Activated naive CD4-positive, alpha-beta T cell treated with Interleukin-2 at 50 U/mL for 16 hours (primary cell): ENCODE measurements at regions not wholly inside any gene's neighbourhood (a gene's known extent, or its start where the extent isn't known, plus 50 kb on each side); places are given as distances from the start of the nearest gene placed in this dataset.

Experiments
- DNase-seq: peaks from one replicate; pipeline ENCODE4 v3.0.0-alpha.2; 2020

- DNase-seq: no peak
These were observed 463.2 kb upstream of the KIF2A start for GRCh38 chr5:61842840-61843239.

- no peak for DNase-seq
These were observed 455.3 kb upstream of the KIF2A start for GRCh38 chr5:61850696-61851095.

DNA sequence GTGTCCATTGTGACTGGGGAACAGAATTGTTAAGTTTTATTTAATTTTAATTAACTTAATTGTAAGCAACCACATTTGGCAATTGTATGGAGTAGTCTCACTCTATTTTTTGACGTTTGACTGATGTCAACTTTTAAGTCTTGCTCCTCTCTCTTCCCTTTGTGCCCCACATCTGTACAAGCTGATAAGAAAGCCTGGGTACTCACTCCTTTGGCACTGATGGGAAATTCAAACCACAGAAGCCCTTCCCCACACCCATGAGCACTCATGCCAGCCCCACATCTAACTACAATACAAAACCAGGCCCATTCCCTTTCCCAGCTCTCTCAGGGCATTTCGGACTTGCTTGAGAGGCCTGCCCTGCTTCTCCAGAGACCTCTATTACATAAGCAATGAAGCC is 451.5 kb upstream of the KIF2A start:
- no peak for DNase-seq

DNA sequence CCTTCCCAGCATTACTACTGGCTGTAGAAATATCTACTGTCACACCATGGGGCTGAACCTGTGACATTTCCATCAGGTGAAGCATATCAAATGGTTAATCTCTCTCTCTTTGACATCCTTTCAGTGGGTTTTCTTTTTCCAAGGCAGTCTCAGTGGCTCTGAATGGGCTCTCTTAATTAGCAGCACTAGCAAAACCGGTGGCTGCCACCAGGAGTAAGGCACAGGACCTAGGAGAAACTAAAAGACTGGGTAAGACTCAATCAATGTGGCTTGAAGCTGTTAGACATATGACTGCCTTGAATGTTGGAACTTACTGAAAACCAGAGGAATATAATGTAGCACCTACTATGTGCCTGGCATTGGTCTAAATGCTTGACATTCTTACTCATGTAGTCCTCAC is 445.0 kb upstream of the KIF2A start:
- no peak for DNase-seq

DNA sequence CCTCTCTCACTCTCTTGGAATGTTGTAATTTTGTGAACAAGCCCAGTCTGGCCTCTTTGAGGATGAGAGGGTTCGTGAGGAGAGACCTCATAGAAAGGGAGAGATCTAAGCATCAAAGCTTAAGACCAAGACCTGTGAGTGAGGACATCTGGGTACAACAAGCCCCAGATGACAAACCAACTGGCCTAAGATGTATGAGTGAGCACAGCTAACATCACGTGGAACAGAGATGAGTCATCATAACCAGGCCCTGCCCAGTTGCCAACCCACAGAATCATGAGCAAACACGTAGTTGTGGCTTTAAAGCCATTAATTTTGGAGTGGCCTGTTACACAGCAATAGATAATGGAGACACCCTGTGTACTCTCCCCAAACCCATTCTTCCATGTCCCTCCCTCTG is 439.1 kb upstream of the KIF2A start:
- no peak for DNase-seq

- DNase-seq: no peak
These were observed 436.7 kb upstream of the KIF2A start for GRCh38 chr5:61869333-61869732.

DNA sequence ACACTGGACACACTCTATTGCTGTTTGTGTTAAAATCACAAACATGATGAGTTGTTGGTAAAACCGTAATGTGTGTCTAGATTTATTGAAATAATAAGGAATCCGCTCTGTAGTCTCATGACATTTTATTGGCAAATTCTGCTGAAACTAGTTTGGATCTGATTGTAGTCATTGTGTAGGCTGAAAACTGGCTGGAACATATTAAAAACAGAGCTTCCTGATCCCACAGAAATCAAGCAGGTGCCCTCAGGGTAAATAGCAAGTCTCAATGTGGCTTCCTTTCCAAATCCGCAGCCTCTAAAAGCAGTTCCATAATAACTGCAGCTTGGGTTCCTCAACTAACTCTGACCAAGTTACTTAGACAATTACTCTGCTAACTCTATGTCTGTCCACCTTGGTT is 427.5 kb upstream of the KIF2A start:
- DNase-seq: no peak

DNA sequence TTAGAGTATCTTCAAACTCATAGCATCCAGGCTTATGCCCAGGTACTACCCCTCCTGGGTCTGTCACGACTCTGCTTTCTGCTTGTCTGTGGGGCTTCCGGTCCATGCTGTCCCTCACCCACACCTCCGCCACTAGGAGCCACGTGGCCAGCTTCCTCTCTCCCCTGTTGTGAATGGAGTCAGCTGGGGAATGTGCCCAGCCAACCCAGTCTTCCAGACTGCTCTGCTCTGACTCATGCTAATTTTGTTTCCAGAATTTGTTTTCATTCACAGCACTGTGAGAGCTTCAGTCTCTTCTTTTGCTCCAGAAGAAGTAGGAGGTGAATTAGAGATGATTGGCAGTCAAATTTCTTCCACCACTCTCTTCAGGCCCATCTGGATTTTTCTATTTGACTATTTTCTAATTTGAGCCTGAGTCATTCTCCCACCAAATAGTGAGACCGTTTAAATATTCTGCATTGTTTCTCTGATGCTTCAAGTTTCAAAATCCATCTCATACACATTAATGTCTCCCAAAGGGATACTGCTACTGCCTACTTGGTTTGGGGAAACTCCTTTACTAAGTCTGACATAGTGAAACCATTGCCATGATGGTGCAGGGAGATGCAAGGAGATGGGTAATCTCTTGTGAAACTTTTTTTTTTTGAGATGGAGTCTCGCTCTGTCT is 424.1 kb upstream of the KIF2A start:
- no peak for DNase-seq

DNA sequence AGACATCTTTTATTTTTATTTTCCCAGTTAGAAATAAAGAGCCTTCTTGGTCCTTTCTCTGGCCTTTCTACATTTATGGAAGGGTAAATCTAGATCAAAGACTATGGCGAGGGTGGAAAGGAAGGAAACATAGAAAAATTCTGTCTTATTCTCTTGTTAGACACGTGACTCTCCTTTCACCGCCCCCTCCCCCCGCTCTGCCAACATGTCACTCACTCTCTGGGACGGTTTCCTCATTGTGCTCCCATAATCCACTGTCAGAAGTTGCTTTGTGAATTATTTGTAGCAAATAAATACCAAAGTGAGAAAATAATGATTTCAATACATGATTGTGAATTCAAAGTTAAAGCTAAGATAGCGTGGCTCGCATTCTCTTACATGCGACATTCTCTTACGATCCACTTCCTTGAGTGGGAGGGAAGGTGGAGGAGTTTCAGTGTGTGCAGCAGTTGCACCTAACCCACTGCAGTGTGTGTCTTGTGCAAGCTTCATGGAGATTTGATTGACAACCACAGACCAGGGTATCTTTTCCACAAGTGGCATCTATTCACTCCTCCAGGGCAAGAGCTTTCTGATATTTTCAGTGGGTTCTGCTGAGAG is 423.0 kb upstream of the KIF2A start:
- no peak for DNase-seq

GRCh38 chr5:61884252-61884855 is 421.7 kb upstream of the KIF2A start:
- DNase-seq: no peak

DNA sequence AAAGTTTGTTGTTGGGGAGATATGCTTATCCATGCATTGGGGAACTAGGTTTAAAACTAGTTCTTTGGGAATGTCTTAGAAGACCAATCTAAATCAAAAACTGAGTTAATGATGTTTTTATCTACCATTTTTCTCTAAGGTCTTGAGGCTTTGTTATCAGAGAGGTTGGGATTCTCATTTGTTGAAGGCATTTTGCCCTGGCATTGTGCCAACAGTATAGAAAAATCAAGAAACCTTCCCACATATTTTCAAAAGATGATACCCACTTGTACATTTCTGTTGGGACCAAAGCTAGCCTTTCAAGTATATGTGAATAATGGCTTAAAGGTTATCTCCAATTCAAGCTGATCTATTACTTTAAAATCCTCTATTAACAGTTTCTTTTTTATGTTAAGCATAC is 419.8 kb upstream of the KIF2A start:
- no peak for DNase-seq

DNA sequence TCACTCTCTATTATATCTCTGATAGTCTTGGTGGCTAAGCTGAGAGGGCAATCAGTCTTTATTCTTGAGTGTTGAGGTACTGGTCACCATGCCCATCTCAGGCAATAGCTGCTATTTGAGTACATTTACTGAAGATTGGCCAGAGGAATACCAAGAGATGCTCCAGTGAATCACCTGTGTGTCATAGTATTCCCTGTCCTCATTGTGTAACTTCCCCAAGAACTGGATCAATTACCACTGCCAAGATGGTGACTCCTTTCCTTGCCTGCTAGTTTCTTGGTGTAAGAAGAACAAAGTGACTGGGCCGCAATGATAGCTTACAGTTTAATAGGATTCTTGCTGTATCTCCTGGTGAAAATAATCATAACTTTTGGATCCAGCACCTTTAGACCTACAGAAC is 418.7 kb upstream of the KIF2A start:
- DNase-seq: no peak

- DNase-seq: no peak
These were observed 412.0 kb upstream of the KIF2A start for GRCh38 chr5:61894046-61894445.

- no peak for DNase-seq
These were observed 409.2 kb upstream of the KIF2A start for GRCh38 chr5:61896811-61897210.

DNA sequence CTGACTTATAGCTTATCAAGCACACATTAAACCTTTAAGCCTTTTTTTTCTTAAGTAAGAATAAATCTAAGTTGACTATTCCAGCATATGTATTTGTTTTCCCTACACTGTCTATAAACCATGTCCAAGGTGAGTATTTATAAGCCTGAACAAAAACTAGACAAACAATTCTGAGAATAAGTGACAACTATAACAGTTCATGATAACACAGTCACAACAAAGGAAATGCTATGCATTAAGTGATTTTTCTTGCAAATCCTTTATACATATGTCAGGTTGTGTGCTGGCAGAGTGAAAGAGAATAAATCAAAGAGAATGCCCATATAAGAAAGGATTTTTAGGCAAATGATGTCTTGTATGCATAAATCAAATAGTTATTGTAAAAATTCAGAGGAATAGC is 408.8 kb upstream of the KIF2A start:
- DNase-seq: no peak

DNA sequence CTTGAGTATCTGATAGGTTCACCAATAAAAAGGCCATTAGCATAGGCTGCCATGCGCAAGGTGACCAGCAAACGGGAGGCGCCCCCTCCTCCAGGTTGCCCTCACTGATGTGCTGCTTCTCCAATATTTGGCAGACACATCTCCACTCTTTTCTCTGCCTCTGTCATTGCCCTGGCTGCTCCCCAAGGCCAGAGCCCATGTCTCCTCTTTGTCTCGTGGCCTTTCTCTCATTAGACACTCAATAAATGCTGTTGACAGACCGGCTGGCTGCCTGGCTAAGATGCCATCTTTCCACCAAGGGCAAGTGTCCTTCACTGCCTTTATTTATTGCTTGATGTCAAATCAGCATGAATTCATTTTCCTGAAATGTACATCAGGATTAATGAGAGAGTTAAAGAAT is 404.0 kb upstream of the KIF2A start:
- DNase-seq: no peak

DNA sequence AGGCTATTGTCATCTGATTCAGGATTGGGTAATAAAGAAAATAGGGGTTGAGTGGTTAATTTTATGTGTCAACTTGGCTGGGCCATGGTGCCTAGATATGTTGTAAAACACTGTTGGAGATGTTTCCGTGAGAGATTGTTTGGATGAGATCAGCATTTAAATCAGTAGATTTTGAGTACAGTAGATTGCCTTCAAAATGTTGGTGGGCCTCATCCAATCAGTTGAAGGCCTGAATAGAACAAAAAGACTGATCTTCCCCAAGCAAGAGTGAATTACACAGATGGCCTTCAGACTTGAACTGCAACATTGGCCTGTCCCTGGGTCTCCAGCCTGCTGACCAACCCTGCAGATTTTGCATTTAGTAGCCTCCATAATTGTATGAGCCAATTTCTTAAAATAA is 401.3 kb upstream of the KIF2A start:
- DNase-seq: no peak

DNA sequence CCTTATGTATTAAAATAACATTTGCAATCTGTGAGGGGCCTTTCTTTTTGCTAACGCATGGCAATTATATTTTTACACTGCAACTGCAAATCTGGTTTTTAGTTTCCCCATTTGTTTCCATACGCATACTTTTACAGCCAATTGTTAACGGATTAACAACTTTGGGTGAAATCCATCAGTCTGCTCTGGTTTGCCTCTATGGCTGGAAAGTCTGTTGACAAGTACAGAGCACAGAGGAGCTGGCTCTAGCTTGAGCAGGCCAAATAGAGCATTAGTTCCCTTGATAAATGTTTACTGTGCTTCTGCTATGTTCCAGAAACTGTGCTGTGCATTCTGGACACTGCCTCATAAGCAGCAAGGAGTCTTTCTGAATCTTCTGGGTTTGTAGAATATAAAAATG is 400.4 kb upstream of the KIF2A start:
- DNase-seq: no peak

GRCh38 chr5:61906820-61907219 is 399.2 kb upstream of the KIF2A start:
- no peak for DNase-seq

DNA sequence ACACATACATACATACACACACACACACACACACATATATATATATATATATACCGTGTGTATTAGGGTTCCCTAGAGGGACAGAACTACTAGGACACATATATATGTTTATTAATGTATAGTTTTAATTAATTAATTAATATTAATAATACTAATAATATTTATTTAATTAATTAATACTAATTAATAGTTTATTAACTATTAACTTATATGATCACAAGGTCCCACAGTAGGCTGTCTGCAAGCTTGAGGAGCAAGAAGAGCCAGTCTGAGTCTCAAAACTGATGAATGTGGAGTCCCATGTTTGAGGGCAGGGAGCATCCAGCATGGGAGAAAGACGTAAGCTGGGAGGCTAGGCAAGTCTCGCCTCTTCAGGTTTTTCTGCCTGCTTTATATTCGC is 398.0 kb upstream of the KIF2A start:
- DNase-seq: no peak

- DNase-seq: no peak
These were observed 395.2 kb upstream of the KIF2A start for GRCh38 chr5:61910771-61911170.

- DNase-seq: no peak
These were observed 393.4 kb upstream of the KIF2A start for GRCh38 chr5:61912559-61912958.

DNA sequence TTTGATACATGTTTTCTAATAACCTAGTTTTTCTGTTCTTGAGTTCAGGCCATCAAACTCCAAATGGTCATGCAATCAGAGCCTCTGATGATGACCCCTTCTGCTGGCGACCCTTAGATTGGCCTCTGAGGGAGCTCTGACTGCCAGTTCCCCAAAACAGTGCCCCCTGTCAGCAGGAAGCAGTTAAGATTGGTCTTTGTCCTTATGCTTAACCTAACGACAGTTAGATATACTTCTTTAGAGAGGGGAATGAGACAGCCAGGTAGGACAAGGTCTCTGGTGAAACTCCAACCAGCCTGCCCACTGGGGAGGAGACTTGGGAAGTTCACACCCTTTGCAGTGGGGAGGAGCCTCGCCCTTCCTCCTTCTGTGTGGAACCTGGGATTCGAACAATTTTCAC is 390.4 kb upstream of the KIF2A start:
- no peak for DNase-seq

DNA sequence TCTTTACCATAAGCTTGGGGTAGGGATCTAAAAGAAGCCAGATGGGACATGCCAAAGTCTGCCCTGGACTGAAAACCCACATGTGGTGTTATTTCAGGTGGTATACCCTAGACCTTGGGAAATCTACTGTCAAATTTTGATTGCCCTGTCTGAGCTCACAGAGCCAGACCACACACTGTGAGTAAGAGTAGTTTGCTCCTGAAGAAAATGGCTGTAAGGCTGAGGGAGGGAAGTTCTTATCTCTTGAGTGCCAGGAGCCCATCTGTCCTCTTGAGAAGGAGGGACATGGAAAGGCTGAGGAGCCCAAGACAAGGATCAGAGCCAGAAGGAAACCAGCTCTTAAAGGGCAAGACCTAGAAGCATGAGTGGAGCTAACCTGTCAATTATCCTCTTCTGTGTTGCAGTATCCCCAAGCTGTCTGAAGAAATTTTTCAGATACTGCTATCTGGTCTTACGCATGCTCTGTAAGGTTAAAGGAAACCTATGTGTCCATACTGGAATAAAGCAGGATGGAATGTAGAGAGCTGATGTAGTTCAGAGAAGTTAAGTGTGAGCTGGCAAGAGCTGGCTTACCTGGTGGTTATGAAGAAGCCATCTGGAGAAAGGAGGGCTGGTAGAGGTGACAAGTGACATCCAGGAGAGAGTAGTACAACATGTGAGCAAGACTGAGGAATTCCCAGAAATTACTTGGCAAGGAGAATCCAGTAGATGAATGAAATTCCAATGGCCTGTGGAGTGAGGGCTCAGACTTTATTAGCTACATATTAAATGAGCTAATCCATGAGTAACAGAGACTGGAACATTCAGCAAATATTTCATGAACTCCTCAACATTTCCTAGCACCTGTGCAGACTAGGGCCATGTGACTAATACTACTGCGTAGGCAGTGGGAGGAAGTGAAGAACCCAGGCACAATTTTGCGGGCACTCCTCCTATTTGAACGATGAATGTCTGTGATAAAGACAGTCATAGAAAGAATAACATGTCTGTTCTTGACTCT is 389.1 kb upstream of the KIF2A start:
- no peak for DNase-seq
